PC-9 (cell line): ENCODE measurements at regions not wholly inside any gene's neighbourhood (a gene's known extent, or its start where the extent isn't known, plus 50 kb on each side); places are given as distances from the start of the nearest gene placed in this dataset.

Source experiments
- BruUV-seq: library from RNA; stranded (reverse); fragments of 400-500 nt; replicated peaks from 2 replicates; lab custom pipeline; 2021; lab: Mats Ljungman, UMichigan
- CTCF ChIA-PET: fragments of 300-600 bp; sonication (Branson Sonifier 250); formaldehyde crosslinking; loops from one replicate; lab custom pipeline; 2022; ENCODE audit warnings: antibody characterized with exemption; lab: Charles Lee
- POLR2A ChIA-PET: fragments of 300-600 bp; sonication (Branson Sonifier 250); formaldehyde crosslinking; loops from one replicate; lab custom pipeline; 2022; ENCODE audit warnings: antibody characterized with exemption; ENCODE audit not compliant: unreplicated experiment; lab: Charles Lee
- DNase-seq, 2 experiments: peaks; one replicate each; pipeline versions ENCODE4 v3.0.0 to v3.0.0-alpha.2; 2015 to 2022; ENCODE audit warnings: mixed read lengths in 1 of 2
- H2AFZ ChIP-seq: fragments of 200-600 bp; sonication (generic); 2 replicates; pipeline ENCODE4 v1.8.1; 2017; ENCODE audit warnings: antibody characterized with exemption
- H3F3A ChIP-seq: fragments of 200-600 bp; sonication (generic); 2 replicates; pipeline ENCODE4 v1.8.1; 2017; ENCODE audit warnings: antibody characterized with exemption, mild to moderate bottlenecking, low read depth; ENCODE audit not compliant: insufficient read depth
- H3K27ac ChIP-seq: fragments of 200-600 bp; sonication (generic); 2 replicates; pipeline ENCODE4 v1.6.1; 2016; ENCODE audit warnings: mixed run types
- H3K27me3 ChIP-seq: fragments of 200-600 bp; sonication (generic); 2 replicates; pipeline ENCODE4 v1.6.1; 2016; ENCODE audit warnings: low read depth, mixed run types; ENCODE audit not compliant: insufficient read depth
- H3K36me3 ChIP-seq: fragments of 200-600 bp; sonication (generic); 2 replicates; pipeline ENCODE4 v1.6.1; 2016; ENCODE audit warnings: low read depth, mixed run types
- H3K4me1 ChIP-seq: fragments of 200-600 bp; sonication (generic); replicated peaks from 2 replicates; pipeline ENCODE4 v1.6.1; 2016; ENCODE audit warnings: mixed run types; ENCODE audit not compliant: insufficient read depth
- H3K4me2 ChIP-seq: fragments of 200-600 bp; sonication (generic); 2 replicates; pipeline ENCODE4 v1.6.1; 2017; ENCODE audit warnings: mixed run types
- H3K4me3 ChIP-seq: fragments of 200-600 bp; sonication (generic); 2 replicates; pipeline ENCODE4 v1.6.1; 2016; ENCODE audit warnings: mixed run types
- H3K79me2 ChIP-seq: fragments of 200-600 bp; sonication (generic); 2 replicates; pipeline ENCODE4 v1.6.1; 2017; ENCODE audit warnings: low read depth, mixed run types
- H3K9me2 ChIP-seq: fragments of 200-600 bp; sonication (generic); 2 replicates; pipeline ENCODE4 v1.8.1; 2017; ENCODE audit warnings: mild to moderate bottlenecking; ENCODE audit not compliant: insufficient read depth
- H3K9me3 ChIP-seq: fragments of 200-600 bp; sonication (generic); 2 replicates; pipeline ENCODE4 v1.8.1; 2016; ENCODE audit warnings: low read depth; ENCODE audit not compliant: insufficient read depth
- H4K20me1 ChIP-seq: fragments of 200-600 bp; sonication (generic); 2 replicates; pipeline ENCODE4 v1.8.1; 2017; ENCODE audit not compliant: insufficient read depth
- EZH2 ChIP-seq: fragments of 200-600 bp; sonication (generic); IDR thresholded peaks from 2 replicates; pipeline ENCODE4 v1.8.0; 2017; ENCODE audit warnings: antibody characterized with exemption, low read depth
- intact Hi-C: fragments of 100-400 bp; cut with micrococcal nuclease; formaldehyde crosslinking; loops from one replicate; pipeline ENCODE4 v1.10.0; 2022; ENCODE audit not compliant: unreplicated experiment
- TF ChIP-seq, protein P1 (sequence below): fragments of 200-600 bp; sonication (generic); conservative IDR thresholded peaks from 2 replicates; pipeline ENCODE4 v1.6.1; 2017; ENCODE audit warnings: mixed run types, antibody characterized with exemption, mild to moderate bottlenecking, moderate library complexity

DNA sequence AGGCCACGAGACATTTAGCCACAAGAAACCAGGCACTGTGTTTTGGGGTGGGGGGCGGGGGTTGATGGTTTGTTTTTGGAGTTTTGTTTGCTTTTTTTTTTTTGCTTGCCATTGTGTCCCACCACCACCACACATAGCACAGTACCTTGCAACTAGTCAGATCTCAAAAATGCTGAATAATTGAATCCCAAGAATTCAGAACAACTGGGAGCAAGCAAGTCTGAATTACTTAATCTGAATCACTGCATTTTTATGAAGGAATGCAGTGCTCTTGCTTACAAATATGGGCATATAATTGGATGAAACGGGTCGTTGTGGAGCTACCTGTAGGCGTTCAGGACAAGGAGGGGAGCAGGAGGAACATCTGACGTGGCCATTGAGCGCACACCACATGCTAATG, 151.5 kb upstream of the CDYL start:
- Histone ChIP-seq H3K4me3 (no peak overlapping the region), H3K36me3 (no peaks in the 10 kb centered on the region), H4K20me1 (no peaks in the 10 kb centered on the region), H3K79me2 (no peaks in the 10 kb centered on the region), H3K4me1 (no peaks in the 10 kb centered on the region), H3K9me3 (no peaks in the 10 kb centered on the region; the same call in 1 of the 2 replicates), H3K27ac (no peak overlapping the region), H3K27me3 (no peaks in the 10 kb centered on the region), H2AFZ (no peak overlapping the region), H3F3A (no peaks in the 10 kb centered on the region), H3K9me2 (no peaks in the 10 kb centered on the region), H3K4me2 (no peak overlapping the region)
- intact Hi-C loops, result no loop called here
- TF ChIP-seq, protein P1, sequence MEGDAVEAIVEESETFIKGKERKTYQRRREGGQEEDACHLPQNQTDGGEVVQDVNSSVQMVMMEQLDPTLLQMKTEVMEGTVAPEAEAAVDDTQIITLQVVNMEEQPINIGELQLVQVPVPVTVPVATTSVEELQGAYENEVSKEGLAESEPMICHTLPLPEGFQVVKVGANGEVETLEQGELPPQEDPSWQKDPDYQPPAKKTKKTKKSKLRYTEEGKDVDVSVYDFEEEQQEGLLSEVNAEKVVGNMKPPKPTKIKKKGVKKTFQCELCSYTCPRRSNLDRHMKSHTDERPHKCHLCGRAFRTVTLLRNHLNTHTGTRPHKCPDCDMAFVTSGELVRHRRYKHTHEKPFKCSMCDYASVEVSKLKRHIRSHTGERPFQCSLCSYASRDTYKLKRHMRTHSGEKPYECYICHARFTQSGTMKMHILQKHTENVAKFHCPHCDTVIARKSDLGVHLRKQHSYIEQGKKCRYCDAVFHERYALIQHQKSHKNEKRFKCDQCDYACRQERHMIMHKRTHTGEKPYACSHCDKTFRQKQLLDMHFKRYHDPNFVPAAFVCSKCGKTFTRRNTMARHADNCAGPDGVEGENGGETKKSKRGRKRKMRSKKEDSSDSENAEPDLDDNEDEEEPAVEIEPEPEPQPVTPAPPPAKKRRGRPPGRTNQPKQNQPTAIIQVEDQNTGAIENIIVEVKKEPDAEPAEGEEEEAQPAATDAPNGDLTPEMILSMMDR, result no peak
- no peak for TF ChIP-seq EZH2
- BruUV-seq, result no TSS peak
- ChIA-PET POLR2A (no interaction called here), CTCF (no interaction called here)
- no peak for DNase-seq

DNA sequence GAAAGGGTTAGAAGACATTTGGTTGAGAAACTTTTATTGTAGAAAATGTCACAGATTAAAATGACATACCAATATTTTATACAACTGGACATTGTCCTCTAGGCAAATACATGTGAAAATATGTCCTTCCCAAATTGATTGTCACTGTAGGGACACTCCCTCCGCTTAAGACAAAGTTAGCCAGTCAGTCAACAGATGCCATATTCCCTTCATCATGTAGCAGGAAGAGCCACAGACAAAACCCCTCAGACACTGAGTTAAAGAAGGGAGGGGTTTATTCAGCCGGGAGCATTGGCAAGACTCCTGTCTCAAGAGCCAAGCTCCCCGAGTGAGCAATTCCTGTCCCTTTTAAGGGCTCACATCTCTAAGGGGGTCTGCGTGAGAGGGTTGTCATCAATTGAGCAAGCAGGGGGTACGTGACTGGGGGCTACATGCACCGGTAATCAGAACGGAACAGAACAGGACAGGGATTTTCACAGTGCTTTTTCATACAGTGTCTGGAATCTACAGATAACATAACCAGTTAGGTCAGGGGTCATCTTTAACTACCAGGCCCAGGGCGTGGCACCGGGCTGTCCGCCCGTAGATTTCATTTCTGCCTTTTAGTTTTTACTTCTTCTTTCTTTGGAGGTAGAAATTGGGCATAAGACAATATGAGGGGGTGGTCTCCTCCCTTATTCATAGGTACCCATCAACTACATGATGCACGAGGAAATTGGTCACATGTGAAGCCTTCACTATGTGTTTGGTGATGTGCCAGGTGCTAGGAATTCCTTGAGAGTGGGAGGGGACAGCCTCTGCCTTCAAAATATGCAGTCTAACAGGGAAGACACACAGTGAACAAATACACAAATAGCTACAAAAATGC, 155.7 kb upstream of the CDYL start:
- intact Hi-C loops, result no loop called here
- no peaks in the 10 kb centered on the region for H3K9me2 ChIP-seq
- no peak overlapping the region for H3K4me2 ChIP-seq
- DNase-seq, result peak; percentile 35 to 59
- POLR2A ChIA-PET, result interaction anchor here (0.6 kb wide), 1 partner anchor 357 kb away, joined by 5 read pairs; no protein-coding TSS in a partner anchor
- no peaks in the 10 kb centered on the region for H3K9me3 ChIP-seq
- no peaks in the 10 kb centered on the region for H3K4me1 ChIP-seq
- no peak for TF ChIP-seq EZH2
- TF ChIP-seq, protein P1, result no peak
- no peaks in the 10 kb centered on the region for H3F3A ChIP-seq
- no peaks in the 10 kb centered on the region for H4K20me1 ChIP-seq
- no TSS peak for BruUV-seq
- H2AFZ ChIP-seq, result no peak overlapping the region
- H3K79me2 ChIP-seq, result no peaks in the 10 kb centered on the region
- no peak overlapping the region for H3K4me3 ChIP-seq
- H3K27ac ChIP-seq, result no peak overlapping the region
- H3K27me3 ChIP-seq, result no peaks in the 10 kb centered on the region
- CTCF ChIA-PET, result interaction anchor here (0.7 kb wide), 1 partner anchor 228 kb away, joined by 4 read pairs; no protein-coding TSS in a partner anchor
- no peaks in the 10 kb centered on the region for H3K36me3 ChIP-seq

DNA sequence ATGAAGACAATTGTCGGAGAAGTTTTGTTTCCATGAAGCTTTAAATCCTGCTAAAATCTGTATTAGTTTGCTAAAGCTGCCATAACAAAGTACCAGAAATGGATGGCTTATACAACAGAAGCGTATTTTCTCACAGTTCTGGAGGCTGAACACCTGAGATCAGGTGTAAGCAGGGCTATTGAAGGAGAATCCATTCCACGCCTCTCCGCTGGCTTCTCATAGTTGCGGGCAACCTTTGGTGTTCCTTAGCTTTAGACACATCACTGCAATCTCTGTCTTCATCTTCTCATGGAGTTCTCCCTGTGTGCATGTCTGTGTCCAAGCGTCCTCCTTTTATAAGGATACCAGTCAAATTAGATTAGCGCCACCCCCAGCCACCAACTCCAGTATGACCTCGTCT, 159.9 kb upstream of the CDYL start:
- H3K9me2 ChIP-seq, result no peaks in the 10 kb centered on the region
- CTCF ChIA-PET, result no interaction called here
- no peaks in the 10 kb centered on the region for H3K9me3 ChIP-seq
- H3F3A ChIP-seq, result no peaks in the 10 kb centered on the region
- no peaks in the 10 kb centered on the region for H3K36me3 ChIP-seq
- POLR2A ChIA-PET, result interaction anchor here (0.7 kb wide), 1 partner anchor 9 kb away, joined by 4 read pairs; no protein-coding TSS in a partner anchor
- H4K20me1 ChIP-seq, result no peaks in the 10 kb centered on the region
- H2AFZ ChIP-seq, result no peak overlapping the region
- H3K27me3 ChIP-seq, result no peaks in the 10 kb centered on the region
- intact Hi-C loops, result no loop called here
- no peak overlapping the region for H3K4me2 ChIP-seq
- H3K27ac ChIP-seq, result no peak overlapping the region
- no peaks in the 10 kb centered on the region for H3K79me2 ChIP-seq
- no TSS peak for BruUV-seq
- no peak for DNase-seq
- TF ChIP-seq, protein P1, result no peak
- TF ChIP-seq EZH2, result no peak
- no peaks in the 10 kb centered on the region for H3K4me1 ChIP-seq
- no peak overlapping the region for H3K4me3 ChIP-seq
